GM12891 (cell line): ENCODE measurements at regions not wholly inside any gene's neighbourhood (a gene's known extent, or its start where the extent isn't known, plus 50 kb on each side); places are given as distances from the start of the nearest gene placed in this dataset.

ENCODE experiments used
- POLR2A ChIP-seq: IDR thresholded peaks from 2 replicates; pipeline ENCODE4 v1.6.1; 2011; ENCODE audit warnings: low read depth, low read length, control low read depth
- POLR2AphosphoS5 ChIP-seq: IDR thresholded peaks from 2 replicates; pipeline ENCODE4 v1.6.1; 2011; ENCODE audit warnings: low read depth, low read length, control low read depth
- TAF1 ChIP-seq: IDR thresholded peaks from 2 replicates; pipeline ENCODE4 v1.6.1; 2011; ENCODE audit warnings: low read depth, low read length, control low read depth

- TF ChIP-seq TAF1 (no peak), POLR2A (no peak), POLR2AphosphoS5 (no peak)
These were observed 436.4 kb downstream of the ADAMTS20 start for GRCh38 chr12:43115441-43116160.
